ENCODE measurements at regions not wholly inside any gene's neighbourhood (a gene's known extent, or its start where the extent isn't known, plus 50 kb on each side); places are given as distances from the start of the nearest gene placed in this dataset.
"Not testable (repeated sequence)": the region's sequence is repeated elsewhere in the genome, so short reads cannot be mapped to it uniquely, and the experiment has no call there.

- TF ChIP-seq, protein P1, sequence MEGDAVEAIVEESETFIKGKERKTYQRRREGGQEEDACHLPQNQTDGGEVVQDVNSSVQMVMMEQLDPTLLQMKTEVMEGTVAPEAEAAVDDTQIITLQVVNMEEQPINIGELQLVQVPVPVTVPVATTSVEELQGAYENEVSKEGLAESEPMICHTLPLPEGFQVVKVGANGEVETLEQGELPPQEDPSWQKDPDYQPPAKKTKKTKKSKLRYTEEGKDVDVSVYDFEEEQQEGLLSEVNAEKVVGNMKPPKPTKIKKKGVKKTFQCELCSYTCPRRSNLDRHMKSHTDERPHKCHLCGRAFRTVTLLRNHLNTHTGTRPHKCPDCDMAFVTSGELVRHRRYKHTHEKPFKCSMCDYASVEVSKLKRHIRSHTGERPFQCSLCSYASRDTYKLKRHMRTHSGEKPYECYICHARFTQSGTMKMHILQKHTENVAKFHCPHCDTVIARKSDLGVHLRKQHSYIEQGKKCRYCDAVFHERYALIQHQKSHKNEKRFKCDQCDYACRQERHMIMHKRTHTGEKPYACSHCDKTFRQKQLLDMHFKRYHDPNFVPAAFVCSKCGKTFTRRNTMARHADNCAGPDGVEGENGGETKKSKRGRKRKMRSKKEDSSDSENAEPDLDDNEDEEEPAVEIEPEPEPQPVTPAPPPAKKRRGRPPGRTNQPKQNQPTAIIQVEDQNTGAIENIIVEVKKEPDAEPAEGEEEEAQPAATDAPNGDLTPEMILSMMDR (IDR thresholded peaks at IDR 0.05; ENCODE audit: low read depth, low read length), result not testable (repeated sequence)
- TF ChIP-seq EZH2phosphoT487 (IDR thresholded peaks at IDR 0.05; ENCODE audit: low read depth), result not testable (repeated sequence)
Observed at GRCh38 chrX:3905522-3906258, 192.2 kb upstream of the PRKX start.

Measured in OCI-LY3 (cell line).